GM18511 (cell line): ENCODE measurements at regions not wholly inside any gene's neighbourhood (a gene's known extent, or its start where the extent isn't known, plus 50 kb on each side); places are given as distances from the start of the nearest gene placed in this dataset.

Experiments used
- ATAC-seq: cut with Tn5 transposase; IDR thresholded peaks from one replicate; pipeline ENCODE4 v1.9.1; 2021; ENCODE audit warnings: mild to moderate bottlenecking, moderate library complexity; ENCODE audit not compliant: unreplicated experiment

GRCh38 chrX:11949291-11949690 lies 189.0 kb upstream of the FRMPD4 start:
- ATAC-seq = no peak

GRCh38 chrX:11952176-11952720 lies 186.0 kb upstream of the FRMPD4 start:
- no peak for ATAC-seq

GRCh38 chrX:11953615-11954014 lies 184.7 kb upstream of the FRMPD4 start:
- no peak for ATAC-seq

GRCh38 chrX:11954176-11954575 lies 184.1 kb upstream of the FRMPD4 start:
- no peak for ATAC-seq

- ATAC-seq = no peak
Observed at GRCh38 chrX:11960031-11960430, 178.2 kb upstream of the FRMPD4 start.

- no peak for ATAC-seq
Observed at GRCh38 chrX:11965436-11965835, 172.8 kb upstream of the FRMPD4 start.

- no peak for ATAC-seq
Observed at GRCh38 chrX:11967986-11968869, 170.0 kb upstream of the FRMPD4 start.

GRCh38 chrX:11968991-11969390 lies 169.3 kb upstream of the FRMPD4 start:
- ATAC-seq = no peak

GRCh38 chrX:11970578-11971359 lies 167.5 kb upstream of the FRMPD4 start:
- no peak for ATAC-seq

- ATAC-seq = no peak
Observed at GRCh38 chrX:11976663-11977062, 161.6 kb upstream of the FRMPD4 start.

GRCh38 chrX:11992271-11992670 lies 146.0 kb upstream of the FRMPD4 start:
- no peak for ATAC-seq

- ATAC-seq = no peak
Observed at GRCh38 chrX:11995146-11995545, 143.1 kb upstream of the FRMPD4 start.

GRCh38 chrX:11996810-11997209 lies 141.5 kb upstream of the FRMPD4 start:
- ATAC-seq = no peak

GRCh38 chrX:11998944-11999343 lies 139.3 kb upstream of the FRMPD4 start:
- no peak for ATAC-seq

GRCh38 chrX:12002876-12003275 lies 135.4 kb upstream of the FRMPD4 start:
- no peak for ATAC-seq

GRCh38 chrX:12007881-12008280 lies 130.4 kb upstream of the FRMPD4 start:
- ATAC-seq = peak; percentile 61

GRCh38 chrX:12010436-12010835 lies 127.8 kb upstream of the FRMPD4 start:
- no peak for ATAC-seq

- ATAC-seq = no peak
Observed at GRCh38 chrX:12011075-12011474, 127.2 kb upstream of the FRMPD4 start.

GRCh38 chrX:12013211-12013618 lies 125.1 kb upstream of the FRMPD4 start:
- ATAC-seq = no peak

GRCh38 chrX:12021698-12022097 lies 116.6 kb upstream of the FRMPD4 start:
- no peak for ATAC-seq

GRCh38 chrX:12026481-12026880 lies 111.8 kb upstream of the FRMPD4 start:
- ATAC-seq = no peak

- ATAC-seq = no peak
Observed at GRCh38 chrX:12032082-12032481, 106.2 kb upstream of the FRMPD4 start.
